Ammon's horn (tissue), 1 donor: ENCODE measurements at regions not wholly inside any gene's neighbourhood (a gene's known extent, or its start where the extent isn't known, plus 50 kb on each side); places are given as distances from the start of the nearest gene placed in this dataset.
"Not testable (repeated sequence)": the region's sequence is repeated elsewhere in the genome, so short reads cannot be mapped to it uniquely, and the experiment has no call there.

Experiments
- DNase-seq: peaks from one replicate; pipeline ENCODE4 v3.0.0-alpha.2; 2016; ENCODE audit warnings: low spot score

DNA sequence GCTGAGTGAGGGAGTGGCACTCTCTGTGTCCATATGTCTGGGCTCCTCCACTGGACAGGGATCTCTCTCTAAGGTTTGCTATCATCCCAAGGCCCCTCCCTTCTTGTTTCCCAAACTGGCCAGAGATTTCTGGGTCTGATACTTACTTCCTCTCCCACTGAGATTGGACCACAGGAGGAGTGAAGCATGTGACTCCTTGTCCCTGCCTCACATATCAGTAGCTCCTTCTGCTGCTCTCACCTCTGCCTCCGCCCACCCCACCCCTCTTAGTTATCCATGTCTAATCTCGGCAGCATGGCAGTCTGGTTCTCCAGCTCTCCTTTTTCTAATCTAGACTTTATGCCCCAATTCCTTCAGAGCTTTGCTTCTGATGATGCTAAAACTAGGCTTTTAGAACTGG lies 223.1 kb downstream of the RPLP1 start:
- DNase-seq = no peak

DNA sequence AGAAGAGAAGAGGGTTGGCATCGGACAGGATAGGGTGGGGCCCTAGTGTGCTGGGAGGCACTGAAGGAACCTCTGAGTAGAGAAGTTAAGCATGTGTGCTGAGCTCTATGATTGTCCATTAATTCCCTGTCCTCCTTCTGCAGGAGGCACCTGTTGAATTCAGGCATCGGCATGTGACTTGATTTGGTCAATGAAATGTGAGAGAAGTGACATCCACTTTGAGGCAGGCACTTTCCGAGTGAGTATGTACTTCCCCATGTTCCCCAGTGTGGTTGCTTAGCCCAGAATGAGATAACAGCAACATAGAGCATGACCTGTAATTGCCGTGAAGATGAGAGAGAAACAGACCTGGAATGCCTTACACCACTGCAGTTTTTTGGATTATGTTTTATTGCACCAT lies 224.8 kb downstream of the RPLP1 start:
- no peak for DNase-seq

DNA sequence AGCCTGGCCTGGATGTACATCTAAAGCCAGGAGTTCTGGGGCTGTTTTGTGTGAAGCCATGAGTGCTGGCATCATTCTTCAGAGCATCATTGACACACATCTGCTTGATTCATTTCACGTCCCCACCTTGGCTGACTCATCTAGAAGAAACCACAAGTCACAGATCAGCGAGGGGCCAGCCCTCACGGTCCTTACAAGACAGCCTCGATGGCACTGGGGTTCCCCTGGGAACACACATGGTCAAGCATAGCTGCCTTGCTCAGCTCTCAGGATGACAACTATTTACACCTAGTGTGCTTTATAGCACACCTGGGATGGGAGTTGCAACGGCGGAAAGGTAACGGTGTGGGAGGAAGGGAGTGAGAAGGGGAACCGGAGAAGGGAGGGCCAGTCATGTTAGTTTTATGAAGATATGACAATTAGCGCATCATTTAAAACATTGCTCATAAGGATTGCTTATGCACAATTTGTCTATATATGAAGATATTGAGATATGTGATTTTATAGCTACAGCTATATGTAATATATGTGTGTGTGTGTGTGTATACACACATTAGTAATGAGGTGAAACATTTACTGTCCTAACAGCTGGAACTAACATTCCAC lies 227.1 kb downstream of the RPLP1 start:
- DNase-seq = no peak

DNA sequence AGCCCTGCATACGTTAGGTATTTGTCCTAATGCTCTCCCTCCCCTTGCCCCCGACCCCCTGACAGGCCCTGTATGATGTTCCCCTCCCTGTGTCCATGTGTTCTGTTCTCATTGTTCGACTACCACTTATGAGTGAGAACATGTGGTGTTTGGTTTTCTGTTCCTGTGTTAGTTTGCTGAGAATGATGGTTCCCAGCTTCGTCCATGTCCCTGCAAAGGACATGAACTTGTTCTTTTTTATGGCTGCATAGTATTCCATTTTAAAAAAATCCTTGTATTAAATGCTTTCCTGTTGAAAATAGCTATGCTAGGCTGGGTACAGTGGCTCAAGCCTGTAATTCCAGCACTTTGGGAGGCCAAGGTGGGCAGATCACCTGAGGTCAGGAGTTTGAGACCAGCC lies 232.2 kb downstream of the RPLP1 start:
- DNase-seq = not testable (repeated sequence)

DNA sequence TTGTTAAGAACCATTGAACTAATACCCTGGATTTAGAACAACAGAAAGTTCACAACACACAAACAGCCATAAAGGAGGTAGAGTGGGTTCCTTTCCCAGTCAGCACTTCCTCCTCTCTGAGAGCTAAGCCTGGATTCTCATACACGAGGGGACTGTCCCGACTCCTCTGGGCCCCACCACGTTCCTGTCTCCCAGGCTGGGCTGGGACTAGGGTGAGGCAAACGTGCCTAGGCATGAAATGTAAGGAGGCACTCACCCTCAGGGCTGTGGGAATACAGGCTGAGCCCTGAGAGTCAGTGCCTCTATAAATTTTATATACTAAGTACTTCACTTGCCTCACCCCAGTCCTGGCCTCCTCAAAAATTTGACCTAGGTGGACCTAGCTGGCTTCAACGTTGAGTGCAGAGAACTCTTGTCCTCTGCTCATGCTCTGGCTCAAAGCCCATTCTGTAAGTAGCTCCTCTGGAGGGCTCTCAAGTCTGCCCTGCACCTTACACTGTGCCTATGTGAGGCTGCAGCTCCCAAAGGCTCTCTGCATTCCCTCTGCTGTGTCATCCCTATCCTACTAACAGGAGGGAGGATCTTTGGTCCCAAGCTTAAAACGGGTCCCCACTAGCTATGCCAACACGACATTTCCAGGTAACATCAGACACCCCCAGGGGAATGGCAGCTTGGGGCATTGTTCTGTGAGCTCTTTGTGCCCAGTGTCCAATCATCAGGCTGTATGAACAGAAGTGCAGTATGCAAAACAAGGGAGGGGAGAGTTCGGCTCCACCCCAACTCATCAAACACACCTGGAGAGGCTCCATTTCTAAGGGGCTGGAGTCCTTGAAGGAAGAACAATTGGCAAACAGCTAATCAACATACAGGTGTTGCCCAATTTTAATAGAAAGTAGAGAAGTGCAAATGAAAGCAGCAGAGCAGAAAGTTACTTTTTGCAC lies 233.2 kb downstream of the RPLP1 start:
- no peak for DNase-seq

DNA sequence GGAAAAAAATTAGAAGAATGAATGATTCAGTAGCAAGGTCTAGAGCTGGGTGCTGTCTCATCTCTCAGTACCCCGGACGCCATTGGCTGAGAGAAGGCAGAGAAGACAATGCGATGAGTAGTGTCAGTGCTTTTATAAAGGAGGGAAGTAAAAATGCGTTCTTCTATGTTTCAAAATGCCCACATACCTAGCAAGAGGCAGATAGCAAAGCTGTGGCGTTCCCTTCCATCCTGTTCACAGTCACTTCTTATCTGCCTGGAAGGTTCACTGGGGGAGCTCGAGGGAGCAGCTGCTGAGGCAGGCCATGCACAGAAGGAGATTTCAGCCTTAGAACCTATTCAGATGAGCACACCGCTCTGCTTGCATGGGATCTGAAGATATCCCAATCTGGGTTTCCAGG lies 234.0 kb downstream of the RPLP1 start:
- DNase-seq = no peak

DNA sequence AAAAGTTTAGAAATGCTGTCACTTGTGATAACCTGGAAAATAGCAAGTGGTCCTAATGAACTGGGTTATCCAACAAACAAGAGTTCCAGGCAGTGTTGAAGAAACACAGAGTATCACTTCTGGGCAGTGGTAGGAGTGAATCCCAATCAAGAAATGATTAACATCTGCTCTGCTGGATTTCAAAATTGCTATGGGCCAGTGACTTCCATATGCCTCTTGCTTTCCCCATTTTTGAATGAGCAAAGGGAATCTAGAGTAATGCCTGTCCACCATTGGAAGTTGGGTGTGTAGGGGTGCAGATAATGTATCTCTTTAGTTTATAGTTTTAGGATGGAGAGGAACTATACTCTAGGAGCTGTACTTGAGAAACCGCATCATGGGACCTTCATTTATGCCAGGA lies 236.5 kb downstream of the RPLP1 start:
- no peak for DNase-seq

DNA sequence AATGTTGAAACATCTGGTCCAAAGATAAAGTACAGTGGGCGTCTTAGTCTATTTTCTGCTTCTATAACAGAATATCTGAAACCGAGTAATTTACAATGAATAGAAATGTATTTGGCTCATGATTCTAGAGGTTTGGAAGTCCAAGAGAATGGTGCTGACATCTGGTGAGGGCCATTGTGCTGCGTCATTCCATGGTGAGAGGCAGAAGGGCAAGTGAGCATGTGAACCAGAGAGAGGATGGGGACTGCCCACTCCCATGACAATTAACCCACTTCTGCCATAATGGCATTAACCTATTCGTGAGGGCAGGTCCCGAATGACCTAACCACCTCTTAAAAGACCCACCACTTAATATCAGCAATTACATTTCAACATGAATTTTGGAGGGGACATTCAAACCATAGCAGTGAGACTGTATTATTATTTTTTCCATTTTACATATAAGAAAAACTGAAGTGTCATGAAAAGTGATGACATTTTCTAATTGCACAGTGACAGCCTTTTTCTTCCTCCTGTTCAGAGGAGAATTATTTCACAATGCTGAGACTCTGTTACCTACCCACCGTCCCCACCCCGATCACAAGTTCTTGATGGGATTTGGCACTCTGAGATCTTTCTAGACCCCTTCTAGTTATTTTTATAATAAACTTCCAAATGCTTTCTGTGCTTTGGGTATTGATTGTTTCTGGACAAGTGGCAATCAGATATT lies 238.8 kb downstream of the RPLP1 start:
- DNase-seq = no peak

DNA sequence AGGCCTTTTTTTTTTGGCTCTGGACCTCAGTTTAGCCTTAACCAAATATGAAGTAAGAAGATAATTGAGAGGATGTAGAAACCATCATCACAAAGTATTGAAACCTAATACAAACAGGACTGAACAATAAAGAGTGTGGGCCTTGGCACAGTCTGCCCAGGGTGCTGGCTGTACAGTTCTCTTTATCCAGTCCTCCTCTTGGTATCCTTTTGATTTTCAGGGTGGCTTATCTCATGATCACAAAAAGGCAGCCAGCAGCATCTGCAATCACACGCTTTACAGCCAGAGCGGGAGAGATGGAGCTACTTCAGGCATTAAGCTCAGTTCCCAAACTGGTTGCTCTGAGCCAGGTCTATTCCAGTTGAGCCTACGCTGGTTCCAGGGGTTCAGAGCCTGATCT lies 239.7 kb downstream of the RPLP1 start:
- no peak for DNase-seq

DNA sequence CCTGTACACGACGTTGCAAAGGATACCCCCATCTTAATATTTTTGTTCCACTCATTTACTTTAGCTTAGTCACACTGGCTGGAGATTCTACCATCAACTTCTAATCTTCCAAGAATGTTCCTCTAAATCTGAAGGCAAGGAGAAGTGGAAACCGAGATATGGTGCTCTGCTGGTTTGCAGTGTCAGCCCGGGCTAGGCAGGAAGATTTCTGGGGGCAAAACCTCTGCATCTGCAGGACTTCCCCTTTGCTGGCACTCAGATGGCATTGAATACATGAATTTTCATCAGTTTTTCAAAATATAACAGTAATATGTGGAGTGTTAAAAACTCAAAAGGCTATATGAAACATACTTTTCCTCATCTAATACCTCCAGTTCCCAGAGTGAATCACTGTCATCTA lies 240.4 kb downstream of the RPLP1 start:
- DNase-seq = no peak

DNA sequence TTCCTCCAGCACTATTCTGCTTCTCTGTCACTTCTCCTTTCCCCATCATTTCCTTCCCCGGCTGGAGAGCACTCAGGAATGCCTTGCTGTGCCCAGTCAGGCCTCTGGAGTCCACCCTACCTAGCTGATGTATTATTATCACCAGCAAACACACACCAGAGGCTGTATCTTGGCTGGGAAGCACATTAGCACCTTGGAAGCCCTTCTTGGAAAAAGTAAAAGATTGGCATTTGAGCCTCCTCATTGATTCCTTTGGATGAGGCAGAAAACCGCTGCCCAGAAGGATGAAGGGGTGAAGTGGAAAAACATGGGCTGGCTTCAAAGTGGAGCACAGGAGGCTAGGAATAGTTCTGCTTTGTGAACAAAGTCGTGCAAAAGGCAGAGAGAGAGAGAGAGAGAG lies 244.3 kb downstream of the RPLP1 start:
- DNase-seq = no peak

DNA sequence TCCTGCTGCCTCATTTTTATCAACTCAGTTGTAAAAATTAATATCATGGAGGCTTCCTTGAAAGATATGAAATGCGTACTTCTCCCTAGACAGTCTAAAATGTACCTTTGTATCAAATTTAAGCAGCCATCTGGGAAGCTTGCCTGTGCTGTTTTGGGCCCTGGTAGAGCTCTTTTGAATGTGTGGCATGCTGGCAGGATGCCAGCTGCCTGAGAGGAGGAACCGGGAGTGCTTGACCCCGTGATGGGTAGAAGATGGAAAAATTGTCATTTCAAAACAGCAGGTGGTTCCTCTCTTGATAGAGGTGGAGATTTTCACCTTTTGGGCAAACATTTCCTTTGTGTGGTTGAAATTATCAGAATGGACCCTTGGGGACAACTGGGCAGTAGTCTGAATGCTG lies 245.3 kb downstream of the RPLP1 start:
- peak; percentile 32 for DNase-seq

DNA sequence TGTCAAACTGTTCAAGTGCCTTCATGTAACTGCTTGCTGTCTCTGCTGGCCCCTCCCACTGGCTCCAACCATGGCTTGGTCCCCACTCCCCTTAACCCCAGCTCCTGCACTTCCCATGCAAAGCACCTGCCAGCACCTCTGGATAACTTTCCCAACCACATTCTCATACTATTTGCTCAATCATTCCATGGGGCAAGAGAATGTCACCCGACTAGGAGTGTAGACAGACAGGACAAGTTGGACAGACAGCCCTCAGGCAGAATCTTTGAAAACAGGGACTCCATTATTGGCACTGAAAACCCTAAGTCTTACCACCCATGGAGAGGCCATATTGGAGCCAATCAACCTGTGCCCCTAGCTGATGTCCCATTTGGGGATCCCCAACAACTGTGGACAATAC lies 246.5 kb downstream of the RPLP1 start:
- no peak for DNase-seq

DNA sequence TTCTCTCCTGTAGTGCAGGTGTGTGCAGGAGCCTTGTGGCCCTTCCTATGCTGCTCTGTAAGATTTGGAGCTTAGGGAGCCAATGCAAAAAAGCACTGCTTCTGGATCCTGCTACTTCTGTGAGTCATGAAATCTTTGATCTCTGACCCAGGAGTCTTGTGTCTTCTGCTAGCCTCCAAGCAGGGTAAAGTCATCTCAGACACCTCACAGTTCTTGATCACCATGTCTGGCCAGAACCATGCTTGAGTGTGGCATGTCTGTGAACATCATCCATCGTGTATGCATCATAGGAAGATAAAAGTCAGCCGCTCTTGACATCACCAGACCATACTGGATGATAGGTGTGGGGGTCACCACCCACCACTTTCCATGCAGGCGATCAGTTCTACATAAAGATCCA lies 247.8 kb downstream of the RPLP1 start:
- DNase-seq = no peak

DNA sequence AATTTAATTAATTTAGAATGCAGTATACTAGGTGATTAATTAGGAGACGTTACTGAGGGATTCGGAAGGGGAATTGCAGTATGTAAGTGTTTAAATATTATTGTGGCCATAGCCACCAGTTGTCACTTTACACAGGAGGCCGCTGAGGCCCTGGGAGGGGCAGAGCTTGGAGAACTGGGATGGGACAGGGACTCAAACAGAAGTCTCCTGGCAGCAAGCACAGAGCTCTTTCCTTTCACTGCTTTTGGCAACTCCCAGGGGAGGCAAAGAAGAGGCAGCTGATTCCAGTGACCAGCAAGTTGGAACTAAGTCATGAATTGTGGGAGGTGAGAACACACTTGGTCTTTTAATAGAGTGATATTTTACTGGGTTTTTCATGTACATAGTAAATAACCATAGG lies 248.6 kb downstream of the RPLP1 start:
- DNase-seq = no peak

DNA sequence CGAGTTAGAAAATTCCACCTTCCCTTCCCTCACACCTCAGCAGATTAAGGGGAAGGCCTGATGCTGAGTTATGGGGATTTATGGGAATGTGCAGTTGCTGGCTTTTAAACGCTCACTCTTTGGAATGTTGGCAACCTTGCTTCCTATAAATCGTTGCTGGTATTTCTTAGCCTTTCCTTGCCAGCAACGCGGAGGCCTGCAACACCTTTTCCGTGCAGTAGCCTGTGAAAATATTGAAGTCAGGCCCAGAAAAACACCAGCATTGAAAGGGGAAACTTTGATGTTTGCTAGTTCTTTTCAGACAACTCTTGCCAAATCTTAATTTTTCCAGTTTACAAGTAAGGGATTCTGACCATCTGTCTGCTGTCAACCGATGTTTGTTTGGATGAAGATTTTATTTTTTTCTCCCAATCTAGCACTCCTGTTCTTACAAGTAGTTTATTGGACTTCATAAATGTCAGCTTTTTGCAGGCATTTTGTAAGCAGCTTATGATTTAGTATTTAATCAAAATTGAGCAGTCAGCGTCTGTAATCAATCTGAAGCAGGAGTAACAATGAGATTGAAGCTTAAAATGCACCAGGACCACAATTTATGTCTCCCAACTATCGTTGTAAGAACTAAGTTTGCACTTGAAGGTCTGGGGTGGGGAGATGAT lies 251.0 kb downstream of the RPLP1 start:
- DNase-seq = no peak

DNA sequence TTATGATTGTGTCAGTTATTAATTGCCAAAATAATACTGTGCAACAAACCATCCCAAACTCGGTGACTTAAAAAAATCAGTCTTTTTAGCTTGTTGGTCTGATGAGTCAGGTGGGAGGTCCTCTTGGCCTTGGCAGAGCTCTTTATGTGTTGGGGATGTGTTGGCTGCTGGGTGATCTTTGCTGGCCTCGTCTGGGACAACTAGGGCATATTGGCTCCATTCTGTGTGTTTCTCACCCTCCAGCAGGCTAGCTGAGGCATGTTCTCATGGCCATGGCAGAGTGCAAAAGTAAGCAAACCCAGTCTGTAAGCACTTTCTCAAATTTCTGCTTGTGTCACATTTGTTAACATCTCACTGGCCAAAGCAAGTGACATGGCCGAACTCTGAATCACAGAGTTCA lies 251.6 kb downstream of the RPLP1 start:
- no peak for DNase-seq

DNA sequence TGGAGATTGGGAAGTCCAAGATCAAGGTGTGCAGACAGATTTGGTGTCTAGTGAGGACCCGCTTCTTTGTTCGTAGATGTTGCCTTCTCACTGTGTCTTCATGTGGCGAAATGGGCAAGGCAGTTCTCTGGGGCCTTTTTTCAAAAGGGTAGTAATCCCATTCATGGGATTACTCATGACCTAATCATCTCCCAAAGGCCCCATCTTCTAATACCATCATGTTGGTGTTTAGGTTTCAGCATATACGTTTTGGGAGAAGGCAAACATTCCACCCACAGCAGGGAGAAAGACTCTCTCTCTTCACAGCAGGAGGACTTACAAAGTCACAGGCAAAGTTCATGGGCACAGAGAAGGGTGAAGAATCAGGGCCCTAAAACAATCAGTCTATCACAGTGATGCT lies 252.1 kb downstream of the RPLP1 start:
- no peak for DNase-seq

DNA sequence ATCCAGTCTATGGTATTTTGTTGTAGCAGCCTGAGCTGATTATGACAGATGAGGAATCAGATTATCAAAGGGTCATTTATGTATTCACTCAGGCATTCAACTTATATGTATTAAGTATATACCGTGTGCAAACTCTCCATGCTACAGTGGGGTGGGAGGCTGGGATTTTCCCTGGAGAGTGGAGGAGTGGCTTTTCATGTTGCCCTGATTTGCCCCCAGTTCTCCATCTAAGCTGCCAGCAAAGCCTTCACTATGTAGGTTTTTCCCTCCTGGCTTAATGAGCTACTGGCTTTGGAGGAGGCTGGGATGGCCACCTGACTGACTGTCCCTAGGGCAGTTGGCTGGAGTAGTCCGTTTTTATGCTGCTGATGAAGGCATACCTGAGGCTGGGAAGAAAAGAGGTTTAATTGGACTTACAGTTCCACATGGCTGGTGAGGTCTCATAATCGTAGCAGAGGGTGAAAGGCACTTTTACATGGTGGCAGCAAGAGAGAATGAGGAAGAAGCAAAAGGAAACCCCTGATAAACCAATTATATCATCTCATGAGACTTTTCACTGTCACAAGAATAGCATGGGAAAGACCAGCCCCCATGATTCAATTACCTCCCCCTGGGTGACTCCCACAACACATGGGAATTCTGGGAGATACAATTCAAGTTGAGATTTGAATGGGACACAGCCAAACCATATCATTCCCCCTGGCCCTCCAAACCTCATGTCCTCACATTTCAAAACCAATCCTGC lies 253.9 kb downstream of the RPLP1 start:
- DNase-seq = no peak

DNA sequence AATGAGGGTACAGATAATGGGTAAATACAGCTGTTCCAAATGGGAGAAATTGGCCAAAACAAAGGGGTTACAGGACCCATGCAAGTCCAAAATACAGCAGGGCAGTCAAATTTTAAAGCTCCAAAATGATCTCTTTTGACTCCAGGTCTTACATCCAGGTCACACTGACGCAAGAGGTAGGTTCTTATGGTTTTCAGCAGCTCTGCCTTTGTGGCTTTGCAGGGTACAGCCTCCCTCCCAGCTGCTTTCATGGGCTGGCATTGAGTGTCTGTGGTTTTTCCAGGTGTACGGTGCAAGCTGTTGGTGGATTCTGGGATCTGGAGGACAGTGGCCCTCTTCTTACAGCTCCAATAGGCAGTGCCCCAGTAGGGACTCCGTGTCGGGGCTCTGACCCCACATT lies 254.6 kb downstream of the RPLP1 start:
- not testable (repeated sequence) for DNase-seq

DNA sequence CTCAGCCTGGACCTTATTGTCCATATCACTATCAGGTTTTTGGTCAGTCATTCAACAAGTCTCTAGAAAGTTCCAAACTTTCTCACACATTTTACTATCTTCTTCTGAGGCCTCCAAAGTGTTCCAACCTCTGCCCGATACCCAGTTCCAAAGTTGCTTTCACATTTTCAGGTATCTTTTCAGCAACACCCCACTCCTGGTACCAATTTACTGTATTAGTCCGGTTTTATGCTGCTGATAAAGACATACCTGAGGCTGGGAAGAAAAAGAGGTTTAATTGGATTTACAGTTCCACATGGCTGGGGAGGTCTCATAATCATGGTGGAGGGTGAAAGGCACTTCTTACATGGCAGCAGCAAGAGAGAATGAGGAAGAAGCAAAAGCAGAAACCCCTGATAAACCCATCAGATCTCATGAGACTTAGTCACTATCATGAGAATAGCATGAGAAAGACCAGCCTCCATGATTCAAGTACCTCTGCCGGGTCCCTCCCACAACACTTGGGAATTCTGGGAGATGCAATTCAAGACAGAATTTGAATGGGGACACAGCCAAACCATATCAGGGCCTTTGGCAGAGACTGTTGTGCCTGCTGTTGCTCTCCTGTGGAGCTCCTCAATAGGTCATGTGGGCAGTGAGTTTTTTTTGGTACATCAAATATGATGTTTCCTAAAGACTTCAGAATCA lies 256.0 kb downstream of the RPLP1 start:
- not testable (repeated sequence) for DNase-seq
